ENCODE measurements at regions not wholly inside any gene's neighbourhood (a gene's known extent, or its start where the extent isn't known, plus 50 kb on each side); places are given as distances from the start of the nearest gene placed in this dataset.

DNA sequence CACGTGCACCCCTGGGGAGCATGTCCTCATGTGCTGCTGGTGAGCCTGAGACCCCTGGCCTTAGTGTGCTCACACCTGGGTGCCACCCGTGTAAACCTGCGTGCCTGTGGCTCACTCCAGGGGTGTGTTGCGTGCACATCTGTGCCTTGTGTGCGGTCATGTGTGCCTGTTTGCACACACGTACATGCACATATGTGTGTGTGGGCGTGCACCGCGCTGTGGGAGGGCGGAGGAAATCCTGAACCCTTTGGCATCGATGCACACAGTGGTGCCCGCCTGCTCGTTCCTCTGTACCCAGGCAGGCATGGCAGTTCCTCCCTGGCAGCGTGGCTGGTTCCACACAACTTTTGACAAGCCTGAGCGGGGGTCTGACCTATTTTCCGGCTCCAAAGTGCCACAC lies 1181.9 kb downstream of the BRD1 start:
- no peak for DNase-seq

DNA sequence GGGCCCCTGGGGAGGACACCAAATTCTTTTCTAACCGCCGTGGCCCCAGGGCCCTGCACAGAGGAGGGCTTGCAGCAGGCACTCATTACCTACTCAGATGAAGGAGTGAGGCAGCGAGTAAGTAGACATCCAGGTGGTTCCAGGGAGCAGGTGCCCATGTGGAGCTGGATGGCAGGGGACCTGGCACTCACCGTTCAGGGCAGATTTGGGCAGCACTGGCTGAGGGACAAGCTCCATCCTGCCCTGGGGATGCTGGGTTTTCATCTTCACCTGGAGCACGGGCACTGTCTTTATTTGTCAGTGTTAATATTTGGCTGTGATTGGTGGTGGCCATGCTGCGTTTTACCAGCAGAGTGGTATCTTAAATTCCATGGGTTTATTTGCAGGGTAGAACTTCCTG lies 1182.7 kb downstream of the BRD1 start:
- DNase-seq = no peak

DNA sequence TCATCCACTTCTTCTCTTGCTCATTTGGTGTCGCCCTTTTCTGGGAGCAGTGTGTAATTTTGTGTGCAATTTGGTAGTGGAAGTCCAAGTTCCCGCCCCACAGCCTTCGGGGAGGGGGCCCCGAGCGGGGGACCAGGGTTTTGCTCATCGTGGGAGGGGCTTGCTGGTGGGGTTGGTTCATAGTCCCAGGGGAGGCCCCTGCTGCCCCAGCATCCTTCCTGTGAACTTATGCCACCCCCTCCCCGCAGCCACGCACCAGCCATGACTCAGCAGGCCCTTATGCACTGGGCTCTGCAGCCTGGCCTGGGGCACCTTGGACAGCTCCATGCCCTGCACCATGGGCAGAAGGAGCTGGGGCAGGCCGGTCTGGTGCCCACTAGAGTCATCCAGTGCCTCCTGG lies 1183.6 kb downstream of the BRD1 start:
- no peak for DNase-seq

- DNase-seq = no peak
Measured at GRCh38 chr22:48643066-48643731, 1184.5 kb downstream of the BRD1 start.

DNA sequence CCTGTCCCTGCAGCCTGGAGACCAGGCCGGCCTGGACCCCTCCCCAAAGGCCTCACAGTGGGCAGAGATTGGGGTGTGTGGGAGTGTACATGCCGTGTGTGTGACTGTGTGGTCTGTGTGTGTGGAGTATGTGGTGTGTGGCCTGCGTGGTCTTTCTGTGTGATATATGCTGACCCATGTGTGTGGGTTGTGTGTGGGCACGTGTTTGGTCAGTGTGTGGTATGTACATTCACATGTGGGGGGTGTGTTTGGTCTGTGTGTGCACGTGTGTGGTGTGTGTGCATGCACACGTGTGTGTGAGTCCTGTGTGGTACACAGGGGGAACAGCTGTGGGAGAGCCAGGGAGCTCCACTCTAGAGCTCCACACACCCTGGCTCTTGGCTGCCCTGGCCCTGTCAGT lies 1185.1 kb downstream of the BRD1 start:
- no peak for DNase-seq

DNA sequence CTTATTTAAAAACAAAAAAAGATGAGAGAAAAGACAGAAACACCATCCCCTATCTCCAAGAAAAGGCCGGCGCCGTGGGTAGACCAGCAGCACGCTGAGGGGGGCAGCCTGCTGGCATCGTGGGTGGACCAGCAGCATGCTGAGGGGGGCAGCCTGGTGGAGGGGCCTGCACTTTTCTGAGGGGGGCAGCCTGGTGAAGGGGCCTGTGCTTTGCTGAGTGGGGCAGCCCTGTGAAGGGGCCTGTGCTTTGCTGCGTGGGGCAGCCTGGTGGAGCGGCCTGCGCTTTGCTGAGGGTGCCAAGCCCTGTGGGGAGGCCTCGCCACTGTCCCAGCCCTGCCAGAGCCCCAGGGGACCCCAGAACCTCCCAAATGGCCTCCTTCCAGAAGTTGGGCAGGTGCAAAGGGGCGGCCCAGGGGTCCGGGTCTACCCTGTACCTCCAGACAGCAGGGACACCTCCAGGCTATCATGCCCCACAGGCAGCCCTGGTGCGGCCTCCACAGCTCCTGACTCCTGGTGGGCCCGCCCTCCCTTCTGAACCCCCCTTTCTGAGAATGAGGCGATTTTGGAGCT lies 1185.7 kb downstream of the BRD1 start:
- no peak for DNase-seq

GRCh38 chr22:48640890-48641841 lies 1186.5 kb downstream of the BRD1 start:
- DNase-seq = no peak

- DNase-seq = no peak
Measured at GRCh38 chr22:48639896-48640748, 1187.6 kb downstream of the BRD1 start.

GRCh38 chr22:48639021-48639795 lies 1188.5 kb downstream of the BRD1 start:
- DNase-seq = no peak

- no peak for DNase-seq
Measured at GRCh38 chr22:48637231-48637630, 1190.4 kb downstream of the BRD1 start.

DNA sequence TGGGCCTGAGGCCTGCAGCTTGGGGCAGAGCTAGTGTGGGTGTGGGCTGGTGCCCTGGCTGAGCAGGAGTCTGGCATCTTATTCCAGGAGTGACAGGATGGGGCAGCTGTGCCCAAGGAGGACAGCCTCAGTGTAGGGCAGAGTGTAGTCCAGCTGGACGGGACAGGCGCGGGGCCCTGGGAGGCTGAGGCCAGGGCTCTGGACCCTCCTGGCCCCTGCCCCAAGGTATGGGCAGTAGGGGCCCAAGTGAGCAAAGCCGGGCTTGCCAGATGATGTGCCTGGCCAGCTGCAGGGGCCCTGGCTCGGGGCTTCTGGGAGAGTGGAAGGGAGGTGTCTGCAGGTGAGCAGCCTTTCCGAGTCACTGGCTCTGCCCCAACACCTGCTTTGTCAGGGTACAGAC lies 1190.9 kb downstream of the BRD1 start:
- DNase-seq = no peak

- DNase-seq = no peak
Measured at GRCh38 chr22:48635816-48636215, 1191.9 kb downstream of the BRD1 start.

DNA sequence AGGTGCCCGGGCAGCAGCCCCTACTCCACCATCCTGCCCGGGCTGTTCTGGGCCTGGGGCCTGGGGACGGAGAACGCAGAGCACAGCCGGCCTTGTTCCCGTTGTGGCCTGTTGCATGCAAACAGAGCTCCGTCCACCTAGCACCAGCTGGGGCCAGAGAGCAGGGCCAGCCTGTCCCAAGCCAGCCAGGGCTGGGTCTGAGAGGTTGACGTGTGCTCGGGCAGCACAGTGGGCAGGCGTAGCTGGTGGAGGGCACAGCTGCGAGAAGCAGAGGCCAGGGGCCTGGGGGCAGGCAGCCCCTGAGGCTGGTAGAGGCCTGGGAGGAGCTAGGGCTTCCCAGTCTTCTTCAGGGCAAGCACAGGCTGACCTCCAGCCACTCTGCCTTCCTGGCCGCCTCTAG lies 1192.6 kb downstream of the BRD1 start:
- no peak for DNase-seq

- DNase-seq = no peak
Measured at GRCh38 chr22:48633996-48634836, 1193.5 kb downstream of the BRD1 start.

- no peak for DNase-seq
Measured at GRCh38 chr22:48632646-48633246, 1194.9 kb downstream of the BRD1 start.

DNA sequence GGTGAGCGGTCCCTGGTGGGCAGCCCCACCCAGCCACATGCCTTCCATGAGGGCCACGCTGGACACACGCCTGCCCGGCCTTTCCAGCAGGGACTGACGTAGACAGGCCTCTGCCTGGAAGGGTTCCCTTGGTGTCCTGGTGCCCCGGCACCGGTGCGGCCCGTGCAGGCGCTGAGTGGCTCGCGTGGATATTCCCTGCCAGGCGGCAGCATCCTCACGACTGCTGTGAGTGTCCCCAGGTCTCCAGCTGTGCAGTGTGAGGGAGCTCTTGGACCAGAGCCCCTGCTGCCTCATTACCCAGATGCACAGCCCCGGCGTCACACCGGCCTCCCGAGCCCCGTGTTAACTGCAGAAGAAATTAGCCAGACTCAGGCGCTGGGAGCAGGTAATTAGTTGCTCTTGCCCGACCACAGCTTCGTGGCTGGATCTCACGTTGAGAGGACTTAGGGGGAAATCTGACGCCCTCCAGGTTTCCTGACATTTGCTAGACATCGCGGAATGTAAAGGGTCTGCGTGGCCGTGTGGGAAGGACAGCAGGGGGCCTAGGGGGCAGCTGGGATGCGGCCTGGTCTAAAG lies 1196.3 kb downstream of the BRD1 start:
- DNase-seq = no peak

DNA sequence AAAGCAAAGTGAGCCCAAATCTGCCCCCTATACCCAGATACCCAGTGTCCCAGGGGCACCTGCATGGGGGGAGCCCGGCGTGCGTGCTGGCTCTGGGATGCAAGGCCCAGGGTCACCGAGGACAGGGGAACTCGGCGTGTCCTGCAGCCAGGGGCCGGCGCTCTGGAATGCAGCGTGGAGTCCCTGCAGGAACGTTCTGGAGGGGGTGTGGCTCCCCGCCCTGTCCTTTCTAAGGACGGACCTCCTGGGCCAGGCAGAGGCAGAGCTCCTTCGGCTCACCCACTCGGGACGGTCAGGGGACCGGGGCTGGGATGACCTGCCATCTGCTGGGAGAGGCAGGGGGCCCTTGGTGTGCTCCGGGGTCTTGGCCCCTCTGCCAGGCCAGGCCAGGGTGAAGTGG lies 1196.8 kb downstream of the BRD1 start:
- no peak for DNase-seq

DNA sequence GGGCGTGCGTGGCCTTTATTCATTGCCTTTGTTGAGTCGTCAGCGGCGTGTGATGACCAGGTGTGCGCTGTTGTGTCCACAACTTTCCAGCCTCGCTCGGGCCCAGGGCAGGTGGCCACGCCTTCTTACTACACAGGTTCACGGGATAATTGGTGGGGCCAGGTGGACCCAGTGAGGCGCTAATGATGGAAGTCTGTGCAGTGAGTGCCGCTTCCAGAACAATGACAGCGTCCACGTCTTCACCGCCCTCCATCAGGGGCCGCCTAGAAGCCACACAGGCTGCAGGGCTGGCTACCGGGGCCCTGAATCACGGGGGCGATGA lies 1197.3 kb downstream of the BRD1 start:
- DNase-seq = no peak

GRCh38 chr22:48629631-48630432 lies 1197.8 kb downstream of the BRD1 start:
- no peak for DNase-seq

All from CD4-positive, alpha-beta T cell treated with Interleukin-17A for 4 hours (primary cell).